Urinary bladder (tissue), 3 donors: ENCODE measurements at regions not wholly inside any gene's neighbourhood (a gene's known extent, or its start where the extent isn't known, plus 50 kb on each side); places are given as distances from the start of the nearest gene placed in this dataset.

ENCODE experiments used
- DNase-seq: peaks from one replicate; pipeline ENCODE4 v3.0.0-alpha.2; 2015; ENCODE audit errors: extremely low spot score
- H3K27ac ChIP-seq: one replicate; pipeline ENCODE4 v1.5.1; 2013; ENCODE audit warnings: low read depth, mild to moderate bottlenecking, moderate library complexity
- H3K36me3 ChIP-seq: one replicate; pipeline ENCODE4 v1.6.1; 2013; ENCODE audit warnings: mild to moderate bottlenecking, moderate library complexity; ENCODE audit not compliant: insufficient read depth
- H3K4me1 ChIP-seq: one replicate; pipeline ENCODE4 v1.6.1; 2013; ENCODE audit warnings: mild to moderate bottlenecking, moderate library complexity; ENCODE audit not compliant: insufficient read depth
- H3K4me3 ChIP-seq: one replicate; pipeline ENCODE4 v1.5.1; 2013; ENCODE audit warnings: low read depth, low read length
- WGBS: extraction: QIAGEN DNeasy Blood & Tissue Kit; methylation state at CpG from one replicate; pipeline ENCODE4 v1.1.7; 2013; 5-methylcytosine and 5-hydroxymethylcytosine counted together
- donor health status: healthy with polysubstance abuse.
- donor health status: healthy.

DNA sequence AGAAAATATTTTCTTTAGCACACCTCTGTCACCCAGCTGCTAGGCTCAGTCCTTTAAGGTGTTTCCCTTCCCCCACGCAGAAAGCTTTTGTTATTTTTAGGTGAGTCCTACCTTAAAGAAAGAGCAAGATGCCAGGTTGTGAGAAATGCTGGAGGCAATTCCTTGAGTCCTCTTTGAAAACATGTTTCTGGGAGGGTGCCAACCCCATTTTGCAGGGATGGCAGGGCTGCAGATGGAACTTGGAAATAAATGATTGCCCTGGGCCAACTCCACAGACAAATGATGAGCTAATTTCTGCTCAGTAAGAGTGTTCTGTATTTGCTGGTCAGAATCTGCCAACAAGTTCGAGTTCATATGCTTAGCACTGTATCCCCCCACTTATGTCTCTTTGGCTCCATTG lies 119.2 kb upstream of the RAB3GAP2 start:
- H3K27ac ChIP-seq, result no peak overlapping the region
- WGBS, result 71% methylated on average over 2 of the region's 2 CpGs
- no peak for DNase-seq
- no peaks in the 10 kb centered on the region for H3K36me3 ChIP-seq
- no peaks in the 10 kb centered on the region for H3K4me1 ChIP-seq
- no peak overlapping the region for H3K4me3 ChIP-seq

GRCh38 chr1:220389634-220390033 lies 117.4 kb upstream of the RAB3GAP2 start:
- no peak overlapping the region for H3K27ac ChIP-seq

DNA sequence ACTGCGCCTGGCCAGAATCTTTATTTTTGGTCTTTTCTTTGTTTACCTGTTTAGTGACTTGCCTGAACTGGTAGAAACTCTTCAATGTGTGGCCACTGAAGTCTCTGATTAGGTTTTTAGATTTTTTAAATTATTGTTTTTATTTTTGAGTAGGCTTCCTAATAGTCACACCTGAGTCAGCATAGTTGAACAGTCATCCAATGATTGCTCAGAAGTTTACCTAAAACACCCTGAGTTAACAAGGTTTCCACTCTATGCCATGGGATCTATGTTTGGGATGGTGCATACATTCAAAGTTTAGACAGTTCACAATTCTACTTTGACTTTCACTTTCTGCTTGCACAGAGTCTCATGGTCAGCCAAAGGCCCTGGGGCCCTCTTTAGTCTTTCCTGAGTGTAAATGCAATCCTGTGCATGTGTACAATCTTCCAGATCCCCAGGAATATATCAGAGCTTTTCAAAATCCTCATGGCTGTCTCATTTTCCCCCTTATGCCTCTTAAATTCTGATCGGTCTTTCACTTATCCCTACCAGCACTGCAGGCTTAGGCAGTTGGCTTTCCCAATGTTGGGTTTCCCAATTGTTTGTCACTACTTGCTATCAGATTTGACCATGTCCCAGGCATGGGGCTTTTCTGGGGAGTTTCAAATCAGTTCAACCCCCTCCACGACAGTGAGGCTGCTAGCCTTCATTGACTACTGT lies 114.4 kb upstream of the RAB3GAP2 start:
- Histone ChIP-seq H3K4me1 (no peaks in the 10 kb centered on the region), H3K4me3 (no peak overlapping the region), H3K27ac (no peak overlapping the region), H3K36me3 (no peaks in the 10 kb centered on the region)
- 55% methylated on average over 3 of the region's 3 CpGs for WGBS
- no peak for DNase-seq

More at GRCh38 chr1:220389634-220390033, 117.4 kb upstream of the RAB3GAP2 start:
- Histone ChIP-seq H3K36me3 (no peaks in the 10 kb centered on the region), H3K4me1 (no peaks in the 10 kb centered on the region), H3K4me3 (no peak overlapping the region)
- WGBS, result 88% methylated on average over 5 of the region's 5 CpGs
- DNase-seq, result no peak

DNA sequence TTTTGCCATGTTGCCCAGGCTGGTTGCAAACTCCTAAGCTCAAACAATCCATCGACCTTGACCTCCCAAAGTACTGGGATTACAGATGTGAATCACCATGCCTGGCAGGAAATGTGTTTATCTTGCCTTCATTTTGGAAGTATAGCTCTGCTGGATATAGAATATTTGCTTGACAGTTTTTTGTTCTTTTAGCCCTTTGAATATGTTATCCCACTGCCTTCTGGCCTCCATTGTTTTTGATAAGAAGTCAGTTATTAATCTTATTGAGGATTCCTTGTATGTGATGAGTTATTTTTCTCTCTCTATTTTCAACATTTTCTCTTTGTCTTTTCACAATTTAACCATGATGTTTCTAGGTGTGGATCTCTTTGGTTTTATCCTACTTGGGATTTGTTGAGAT lies 112.9 kb upstream of the RAB3GAP2 start:
- 90% methylated on average over 1 of the region's 1 CpG for WGBS
- H3K4me1 ChIP-seq, result no peaks in the 10 kb centered on the region
- no peak overlapping the region for H3K27ac ChIP-seq
- H3K4me3 ChIP-seq, result no peak overlapping the region
- H3K36me3 ChIP-seq, result no peaks in the 10 kb centered on the region
- DNase-seq, result no peak

DNA sequence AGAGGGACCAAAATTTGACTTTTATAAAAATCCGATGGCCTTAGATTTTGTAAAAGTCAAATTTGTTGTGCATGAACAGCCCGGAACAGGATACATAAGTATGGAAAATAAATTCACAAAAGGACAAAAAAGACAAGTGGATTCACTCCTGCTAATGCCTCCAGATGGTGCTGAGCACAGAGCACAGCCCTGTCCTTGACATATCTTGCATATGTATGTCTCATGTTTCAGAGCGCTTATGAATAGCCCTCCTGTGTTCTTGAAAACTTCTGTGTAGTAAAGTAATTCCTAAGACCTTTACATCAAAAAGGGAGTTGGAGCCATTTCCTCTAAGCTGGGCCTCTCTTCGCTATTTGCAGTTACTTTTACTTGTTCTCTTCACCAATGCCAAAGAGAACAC lies 110.7 kb upstream of the RAB3GAP2 start:
- 64% methylated on average over 4 of the region's 4 CpGs for WGBS
- DNase-seq, result no peak

GRCh38 chr1:220380885-220381284 lies 108.6 kb upstream of the RAB3GAP2 start:
- Histone ChIP-seq H3K36me3 (no peaks in the 10 kb centered on the region), H3K4me1 (no peaks in the 10 kb centered on the region), H3K27ac (no peak overlapping the region), H3K4me3 (no peak overlapping the region)
- DNase-seq, result no peak
- 55% methylated on average over 3 of the region's 3 CpGs for whole genome bisulfite sequencing

More for the DNA sequence above, 110.7 kb upstream of the RAB3GAP2 start:
- Histone ChIP-seq H3K4me1 (no peaks in the 10 kb centered on the region), H3K36me3 (no peaks in the 10 kb centered on the region), H3K4me3 (no peak overlapping the region), H3K27ac (no peak overlapping the region)

DNA sequence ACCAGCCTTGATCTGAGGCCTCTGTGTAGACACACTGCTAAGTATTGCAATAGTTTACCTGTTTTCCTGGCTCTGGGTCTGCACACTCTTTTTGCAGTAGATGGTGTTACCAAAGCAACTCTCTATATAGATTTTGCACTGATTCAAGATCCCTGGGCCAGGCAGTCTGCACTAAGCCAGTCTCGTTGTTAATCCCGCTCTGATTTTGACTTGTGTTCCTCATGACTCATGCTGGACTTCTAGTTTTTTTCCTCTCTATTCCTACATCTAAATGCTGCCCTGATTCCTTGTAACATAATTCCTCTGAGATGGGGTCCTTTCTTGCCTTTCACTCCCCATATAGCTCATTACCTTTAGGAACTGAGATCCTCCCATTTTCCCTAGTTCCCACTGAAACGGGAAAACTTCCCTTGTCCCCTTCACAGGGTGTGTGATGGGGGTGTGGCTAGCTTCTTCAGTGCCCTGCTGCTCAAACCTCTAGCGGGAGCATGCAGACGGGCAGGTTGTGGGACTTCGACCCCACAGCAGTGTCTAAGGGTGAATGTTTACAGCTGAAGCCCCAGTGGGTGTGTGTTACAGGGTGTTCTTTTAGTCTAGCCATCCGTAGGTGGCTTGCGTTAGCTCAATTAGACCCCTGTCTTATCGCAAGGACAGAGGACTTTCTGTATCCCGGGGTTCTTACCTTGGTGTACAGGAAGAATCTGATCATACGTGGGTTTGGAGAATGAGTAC lies 106.5 kb upstream of the RAB3GAP2 start:
- DNase-seq, result no peak
- 72% methylated on average over 11 of the region's 11 CpGs for whole genome bisulfite sequencing
- no peaks in the 10 kb centered on the region for H3K4me1 ChIP-seq
- no peak overlapping the region for H3K27ac ChIP-seq
- H3K36me3 ChIP-seq, result no peaks in the 10 kb centered on the region
- H3K4me3 ChIP-seq, result no peak overlapping the region

DNA sequence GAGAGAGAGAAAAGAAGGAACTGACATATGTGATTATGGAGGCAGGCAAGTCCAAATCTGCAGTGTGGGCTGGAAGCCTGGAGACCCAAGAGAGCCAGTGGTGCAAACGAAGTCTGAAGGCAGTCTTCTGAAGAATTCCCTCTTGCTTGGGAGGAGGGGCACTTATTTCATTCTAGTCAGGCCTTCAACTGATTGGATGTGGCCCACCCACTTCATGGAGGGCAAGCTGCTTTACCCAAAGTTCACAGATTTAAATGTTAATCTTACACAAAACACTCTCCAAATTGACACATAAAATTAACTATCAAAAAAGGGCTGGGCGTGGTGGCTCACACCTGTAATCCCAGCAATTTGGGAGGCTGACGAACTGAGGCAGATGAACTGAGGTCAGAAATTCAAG lies 103.5 kb upstream of the RAB3GAP2 start:
- no peaks in the 10 kb centered on the region for H3K4me1 ChIP-seq
- WGBS, result 81% methylated on average over 3 of the region's 3 CpGs
- DNase-seq, result no peak
- H3K36me3 ChIP-seq, result no peaks in the 10 kb centered on the region
- no peak overlapping the region for H3K4me3 ChIP-seq
- H3K27ac ChIP-seq, result no peak overlapping the region

- 97% methylated on average over 2 of the region's 2 CpGs for WGBS
- no peak overlapping the region for H3K27ac ChIP-seq
- no peaks in the 10 kb centered on the region for H3K36me3 ChIP-seq
- no peak for DNase-seq
- H3K4me1 ChIP-seq, result no peaks in the 10 kb centered on the region
- H3K4me3 ChIP-seq, result no peak overlapping the region
These were observed 102.2 kb upstream of the RAB3GAP2 start for GRCh38 chr1:220374449-220374848.

GRCh38 chr1:220372451-220372850 lies 100.2 kb upstream of the RAB3GAP2 start:
- Histone ChIP-seq H3K27ac (no peak overlapping the region), H3K36me3 (no peaks in the 10 kb centered on the region), H3K4me3 (no peak overlapping the region), H3K4me1 (no peaks in the 10 kb centered on the region)
- DNase-seq, result no peak
- 84% methylated on average over 7 of the region's 7 CpGs for WGBS

GRCh38 chr1:220371324-220371723 lies 99.1 kb upstream of the RAB3GAP2 start:
- Histone ChIP-seq H3K4me3 (no peak overlapping the region), H3K36me3 (no peaks in the 10 kb centered on the region), H3K4me1 (no peaks in the 10 kb centered on the region), H3K27ac (no peak overlapping the region)
- DNase-seq, result no peak
- WGBS, result 80% methylated on average over 4 of the region's 4 CpGs

- H3K4me3 ChIP-seq, result no peak overlapping the region
- H3K4me1 ChIP-seq, result no peaks in the 10 kb centered on the region
- H3K27ac ChIP-seq, result no peak overlapping the region
- no peaks in the 10 kb centered on the region for H3K36me3 ChIP-seq
- 42% methylated on average over 5 of the region's 5 CpGs for WGBS
- DNase-seq, result no peak
These were observed 97.9 kb upstream of the RAB3GAP2 start for GRCh38 chr1:220370041-220370700.

- H3K36me3 ChIP-seq, result no peaks in the 10 kb centered on the region
These were observed 97.3 kb upstream of the RAB3GAP2 start for GRCh38 chr1:220369511-220369910.

More at GRCh38 chr1:220369511-220369910, 97.3 kb upstream of the RAB3GAP2 start:
- Histone ChIP-seq H3K4me3 (no peak overlapping the region), H3K4me1 (no peaks in the 10 kb centered on the region), H3K27ac (no peak overlapping the region)
- WGBS, result 56% methylated on average over 3 of the region's 3 CpGs
- DNase-seq, result no peak
